Activated B cell treated with CpG ODN at 0.5 μM for 24 hours (primary cell): ENCODE measurements at regions not wholly inside any gene's neighbourhood (a gene's known extent, or its start where the extent isn't known, plus 50 kb on each side); places are given as distances from the start of the nearest gene placed in this dataset.

Source experiments
- ATAC-seq: fragments of 200-7000 bp; cut with Tn5 transposase; one replicate; pipeline ENCODE4 v1.10.0; 2021; ENCODE audit warnings: low read depth, mild to moderate bottlenecking, moderate library complexity
- CTCF ChIA-PET: fragments of 350-600 bp; sonication (Branson Sonifier 250); formaldehyde crosslinking; loops from one replicate; lab custom pipeline; 2021; ENCODE audit warnings: antibody characterized with exemption; lab: Charles Lee
- POLR2A ChIA-PET: fragments of 350-600 bp; sonication (Branson Sonifier 250); formaldehyde crosslinking; loops from one replicate; lab custom pipeline; 2021; ENCODE audit warnings: antibody characterized with exemption; lab: Charles Lee
- DNase-seq: peaks from one replicate; pipeline ENCODE4 v3.0.0; 2022
- H3K27ac Mint-ChIP-seq: one replicate; pipeline ENCODE4 v1.8.0; 2020; ENCODE audit warnings: mixed read lengths
- H3K27me3 Mint-ChIP-seq: one replicate; pipeline ENCODE4 v1.8.0; 2021; ENCODE audit warnings: mixed read lengths
- H3K36me3 Mint-ChIP-seq: one replicate; pipeline ENCODE4 v1.8.0; 2021; ENCODE audit warnings: low read depth, mixed read lengths
- H3K4me1 Mint-ChIP-seq: one replicate; pipeline ENCODE4 v1.8.0; 2021; ENCODE audit warnings: mixed read lengths
- H3K4me3 Mint-ChIP-seq: one replicate; pipeline ENCODE4 v1.8.0; 2020; ENCODE audit warnings: mild to moderate bottlenecking, mixed read lengths
- H3K9me3 Mint-ChIP-seq: one replicate; pipeline ENCODE4 v1.8.0; 2020; ENCODE audit warnings: mixed read lengths
- intact Hi-C: fragments of 100-400 bp; cut with micrococcal nuclease; formaldehyde crosslinking; loops from one replicate; pipeline ENCODE4 v1.15.1; 2024
- TF ChIP-seq, protein P1 (sequence below): fragments of 200-600 bp; IDR thresholded peaks from one replicate; pipeline ENCODE4 v1.8.0; 2022; ENCODE audit warnings: antibody characterized with exemption, mild to moderate bottlenecking

DNA sequence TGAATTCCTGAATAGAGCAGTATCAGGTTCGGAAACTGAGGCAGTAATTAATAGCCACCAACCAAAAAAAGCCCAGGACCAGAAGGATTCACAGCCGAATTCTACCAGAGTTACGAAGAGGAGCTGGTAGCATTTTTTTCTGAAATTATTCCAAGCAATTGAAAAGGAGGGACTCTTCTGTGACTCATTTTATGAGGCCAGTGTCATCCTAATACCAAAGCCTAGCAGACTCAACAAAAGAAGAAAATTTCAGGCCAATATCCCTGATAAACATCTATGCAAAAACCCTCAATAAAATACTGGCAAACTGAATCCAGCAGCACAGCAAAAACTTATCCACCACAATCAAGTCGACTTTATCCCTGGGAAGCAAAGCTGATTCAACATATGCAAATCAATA lies 202.3 kb upstream of the SLC16A7 start:
- Mint-ChIP-seq H3K27me3 (peaks cover 6% of the 10 kb centered on the region), H3K27ac (no peak overlapping the region), H3K36me3 (no peaks in the 10 kb centered on the region), H3K9me3 (no peaks in the 10 kb centered on the region), H3K4me3 (no peak overlapping the region), H3K4me1 (no peaks in the 10 kb centered on the region)
- POLR2A ChIA-PET = no interaction called here
- intact Hi-C loops = no loop called here
- no peak for ATAC-seq
- TF ChIP-seq, protein P1, sequence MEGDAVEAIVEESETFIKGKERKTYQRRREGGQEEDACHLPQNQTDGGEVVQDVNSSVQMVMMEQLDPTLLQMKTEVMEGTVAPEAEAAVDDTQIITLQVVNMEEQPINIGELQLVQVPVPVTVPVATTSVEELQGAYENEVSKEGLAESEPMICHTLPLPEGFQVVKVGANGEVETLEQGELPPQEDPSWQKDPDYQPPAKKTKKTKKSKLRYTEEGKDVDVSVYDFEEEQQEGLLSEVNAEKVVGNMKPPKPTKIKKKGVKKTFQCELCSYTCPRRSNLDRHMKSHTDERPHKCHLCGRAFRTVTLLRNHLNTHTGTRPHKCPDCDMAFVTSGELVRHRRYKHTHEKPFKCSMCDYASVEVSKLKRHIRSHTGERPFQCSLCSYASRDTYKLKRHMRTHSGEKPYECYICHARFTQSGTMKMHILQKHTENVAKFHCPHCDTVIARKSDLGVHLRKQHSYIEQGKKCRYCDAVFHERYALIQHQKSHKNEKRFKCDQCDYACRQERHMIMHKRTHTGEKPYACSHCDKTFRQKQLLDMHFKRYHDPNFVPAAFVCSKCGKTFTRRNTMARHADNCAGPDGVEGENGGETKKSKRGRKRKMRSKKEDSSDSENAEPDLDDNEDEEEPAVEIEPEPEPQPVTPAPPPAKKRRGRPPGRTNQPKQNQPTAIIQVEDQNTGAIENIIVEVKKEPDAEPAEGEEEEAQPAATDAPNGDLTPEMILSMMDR = no peak
- no peak for DNase-seq
- CTCF ChIA-PET = no interaction called here

DNA sequence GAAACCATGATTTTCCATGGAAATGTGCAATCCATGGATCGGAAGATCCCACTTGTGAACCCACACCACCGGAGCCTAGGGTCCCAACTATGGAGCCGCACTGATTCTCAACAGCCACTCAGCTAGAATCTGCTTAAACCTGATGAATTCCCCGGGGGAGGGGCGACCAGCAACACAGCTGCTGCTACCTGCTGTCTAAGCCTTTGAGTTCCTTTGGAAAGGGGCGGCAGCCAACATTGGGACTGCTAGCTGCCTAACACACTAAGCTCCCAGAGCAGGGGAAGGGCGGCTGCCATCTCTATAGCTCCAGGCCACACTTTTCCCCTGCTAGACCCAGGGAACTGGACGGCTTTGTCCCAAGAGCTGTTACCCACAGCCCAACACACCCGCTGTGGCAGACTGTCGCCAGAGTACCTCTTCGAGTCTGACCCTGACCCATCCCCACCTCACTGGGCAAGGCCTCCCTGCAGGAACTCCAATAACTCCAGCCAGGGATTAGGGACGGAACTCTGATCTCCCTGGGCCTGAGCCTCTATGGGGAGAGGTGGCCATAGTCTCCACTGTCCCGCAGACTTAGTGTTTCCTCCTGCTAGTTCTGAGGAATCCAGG lies 205.8 kb upstream of the SLC16A7 start:
- TF ChIP-seq, protein P1 = no peak
- ATAC-seq (no peak), DNase-seq (no peak)
- H3K9me3 Mint-ChIP-seq = no peaks in the 10 kb centered on the region
- no peaks in the 10 kb centered on the region for H3K4me1 Mint-ChIP-seq
- H3K27me3 Mint-ChIP-seq = peaks cover 6% of the 10 kb centered on the region
- ChIA-PET CTCF (no interaction called here), POLR2A (no interaction called here)
- no peak overlapping the region for H3K27ac Mint-ChIP-seq
- no peaks in the 10 kb centered on the region for H3K36me3 Mint-ChIP-seq
- intact Hi-C loops = no loop called here
- no peak overlapping the region for H3K4me3 Mint-ChIP-seq

- Mint-ChIP-seq H3K36me3 (no peaks in the 10 kb centered on the region), H3K9me3 (no peaks in the 10 kb centered on the region), H3K27me3 (peaks cover 6% of the 10 kb centered on the region), H3K4me3 (no peak overlapping the region), H3K4me1 (no peaks in the 10 kb centered on the region), H3K27ac (no peak overlapping the region)
- ChIA-PET POLR2A (no interaction called here), CTCF (no interaction called here)
- no peak for ATAC-seq
- TF ChIP-seq, protein P1 = no peak
- intact Hi-C loops = no loop called here
- DNase-seq = no peak
Observed at GRCh38 chr12:59388694-59389093, 207.1 kb upstream of the SLC16A7 start.

GRCh38 chr12:59388176-59388575 lies 207.7 kb upstream of the SLC16A7 start:
- Mint-ChIP-seq H3K36me3 (no peaks in the 10 kb centered on the region), H3K4me3 (no peak overlapping the region), H3K4me1 (no peaks in the 10 kb centered on the region), H3K27ac (no peak overlapping the region), H3K9me3 (no peaks in the 10 kb centered on the region), H3K27me3 (peaks cover 6% of the 10 kb centered on the region)
- intact Hi-C loops = no loop called here
- no peak for ATAC-seq
- CTCF ChIA-PET = no interaction called here
- no peak for DNase-seq
- POLR2A ChIA-PET = no interaction called here
- TF ChIP-seq, protein P1 = no peak

DNA sequence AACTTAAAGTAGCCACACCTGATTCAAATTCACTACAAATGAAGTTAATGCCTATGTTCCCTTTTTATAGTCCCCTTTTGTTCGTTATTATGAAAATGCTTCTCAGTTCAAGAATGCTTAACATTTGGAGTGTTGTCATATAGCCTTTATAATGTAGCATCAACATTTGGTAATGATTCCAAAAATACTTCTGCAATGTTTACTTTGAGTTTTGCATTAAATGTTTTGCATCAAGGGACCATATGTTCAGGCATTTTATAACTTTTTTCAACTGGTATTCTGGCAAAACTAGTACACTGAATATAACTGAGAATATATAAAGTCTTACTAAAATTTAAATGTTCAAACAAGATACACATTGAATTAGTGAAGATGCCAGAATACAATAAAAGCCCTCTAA lies 209.6 kb upstream of the SLC16A7 start:
- TF ChIP-seq, protein P1 = no peak
- H3K4me1 Mint-ChIP-seq = no peaks in the 10 kb centered on the region
- H3K36me3 Mint-ChIP-seq = no peaks in the 10 kb centered on the region
- ATAC-seq (no peak), DNase-seq (no peak)
- no peak overlapping the region for H3K4me3 Mint-ChIP-seq
- H3K9me3 Mint-ChIP-seq = no peaks in the 10 kb centered on the region
- intact Hi-C loops = no loop called here
- ChIA-PET CTCF (no interaction called here), POLR2A (no interaction called here)
- H3K27me3 Mint-ChIP-seq = peaks cover 6% of the 10 kb centered on the region
- H3K27ac Mint-ChIP-seq = no peak overlapping the region
